Hematopoietic multipotent progenitor cell (in vitro differentiated cells): ENCODE measurements at regions not wholly inside any gene's neighbourhood (a gene's known extent, or its start where the extent isn't known, plus 50 kb on each side); places are given as distances from the start of the nearest gene placed in this dataset.
"Not testable (repeated sequence)": the region's sequence is repeated elsewhere in the genome, so short reads cannot be mapped to it uniquely, and the experiment has no call there.

Experiments used
- DNase-seq, 3 donors: peaks; one replicate each; pipeline ENCODE4 v3.0.0-alpha.2; 2011 to 2015; ENCODE audit warnings: low read depth in 2 of 3, low spot score in 2 of 3

DNA sequence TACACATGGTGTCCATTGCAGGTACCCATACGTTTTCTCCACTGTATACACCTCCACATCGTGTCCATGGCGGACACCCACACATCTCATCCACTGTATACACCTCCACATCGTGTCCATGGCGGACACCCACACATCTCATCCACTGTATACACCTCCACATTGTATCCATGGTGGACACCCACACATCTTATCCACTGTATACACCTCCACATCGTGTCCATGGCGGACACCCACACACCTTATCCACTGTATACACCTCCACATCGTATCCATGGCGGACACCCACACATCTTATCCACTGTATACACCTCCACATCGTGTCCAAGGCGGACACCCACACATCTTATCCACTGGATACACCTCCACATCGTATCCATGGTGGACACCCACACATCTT, 50.4 kb upstream of the TTC34 start:
- not testable (repeated sequence) for DNase-seq

DNA sequence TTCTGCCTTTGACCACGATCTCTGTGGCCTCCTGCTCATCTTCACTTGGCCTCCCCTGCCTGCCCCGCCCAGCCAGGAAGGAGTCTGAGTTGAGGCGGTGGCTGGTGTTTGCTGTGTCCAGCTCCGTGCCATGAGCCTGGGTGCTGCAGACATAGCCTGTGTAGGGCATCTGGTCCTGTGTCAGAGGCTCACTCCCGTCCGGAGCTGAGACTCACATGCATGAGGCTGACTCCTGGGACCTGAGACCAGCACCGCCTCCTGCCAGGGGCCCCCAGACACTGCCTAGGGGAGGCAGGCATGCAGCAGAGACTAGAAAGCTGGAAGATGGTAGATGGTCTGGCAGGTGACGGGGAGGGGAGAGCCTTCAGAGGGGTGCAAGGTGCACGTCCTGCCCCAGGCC, 52.2 kb upstream of the TTC34 start:
- no peak for DNase-seq

DNA sequence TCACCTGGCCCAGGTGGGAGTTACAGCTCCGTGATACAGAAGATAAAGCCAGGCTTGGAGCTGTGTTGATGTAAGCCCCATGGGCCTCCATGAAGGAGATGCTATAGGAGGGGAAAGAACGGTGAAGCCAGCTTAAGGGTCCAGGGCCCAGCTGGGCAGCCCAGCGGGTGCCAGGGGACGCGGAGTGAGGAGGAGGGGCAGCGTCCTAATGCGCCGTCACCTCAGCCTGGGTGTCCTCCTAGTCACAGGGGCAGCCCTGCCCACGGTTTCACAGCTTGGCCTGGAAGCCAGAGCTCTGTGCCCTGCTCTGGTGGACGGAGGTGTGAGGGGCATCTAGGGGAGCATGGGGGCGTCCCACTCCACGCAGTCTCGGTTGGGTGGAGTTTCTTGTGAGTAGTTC, 52.7 kb upstream of the TTC34 start:
- no peak for DNase-seq

DNA sequence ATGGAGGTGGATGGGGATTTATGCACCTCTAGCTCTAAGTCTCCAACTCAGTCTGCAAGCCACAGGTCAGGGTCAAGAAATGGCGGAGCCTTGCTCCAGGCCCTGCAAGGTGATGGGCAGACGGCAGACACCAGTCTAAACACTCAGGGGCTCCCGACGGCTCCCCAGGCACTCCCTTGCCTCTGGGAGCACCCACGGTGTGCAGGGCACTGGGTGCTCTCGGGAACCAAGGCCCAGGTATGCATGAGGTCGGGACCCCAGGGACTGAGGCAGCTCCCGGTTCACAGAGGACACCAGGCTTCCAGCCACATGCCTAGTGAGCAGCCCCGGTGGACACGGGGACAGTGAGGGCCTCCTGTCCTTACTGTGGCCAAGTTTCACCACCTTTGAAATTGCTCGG, 53.1 kb upstream of the TTC34 start:
- no peak for DNase-seq

DNA sequence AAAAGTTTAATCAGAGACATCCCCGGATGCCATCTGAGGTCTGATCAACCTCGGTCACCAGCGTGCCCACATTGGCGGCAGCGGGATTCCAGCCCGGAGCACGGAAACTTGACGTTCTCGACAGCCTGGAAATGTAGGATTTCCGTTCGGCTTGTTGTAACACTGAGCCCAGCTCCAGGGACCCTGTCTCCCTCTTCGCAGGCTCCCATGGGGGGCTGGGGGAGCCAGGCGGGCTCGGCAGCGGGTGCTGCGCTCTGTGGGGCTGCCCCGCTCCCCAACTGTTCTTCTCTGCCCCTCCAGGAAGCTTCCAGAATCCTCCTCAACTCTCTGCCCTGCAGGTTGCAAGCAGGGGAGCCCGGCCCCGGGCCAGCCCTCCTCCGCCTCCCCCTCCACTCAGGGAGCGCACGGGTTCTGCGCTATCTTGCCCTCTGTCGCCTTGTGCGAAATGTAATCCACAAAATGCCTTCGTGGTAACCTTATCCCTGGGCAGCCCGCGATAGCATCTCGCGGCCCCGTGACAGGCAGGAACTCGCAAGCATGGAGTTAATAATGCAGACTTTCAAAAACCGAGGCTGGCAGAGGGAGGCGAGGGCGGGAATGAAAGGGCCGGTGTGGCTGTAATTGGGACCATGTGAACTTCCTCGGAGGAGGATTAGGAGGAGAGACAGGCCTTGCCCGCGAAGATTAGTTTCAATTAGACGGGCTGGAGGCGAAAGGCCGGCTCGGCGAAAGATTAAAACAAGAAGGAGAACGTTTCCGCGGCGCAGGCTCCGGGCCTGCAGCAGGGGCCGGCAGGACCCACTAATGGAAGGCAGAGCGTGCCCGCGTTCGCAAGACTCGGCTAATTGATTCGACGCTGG, 53.9 kb upstream of the TTC34 start:
- no peak for DNase-seq

DNA sequence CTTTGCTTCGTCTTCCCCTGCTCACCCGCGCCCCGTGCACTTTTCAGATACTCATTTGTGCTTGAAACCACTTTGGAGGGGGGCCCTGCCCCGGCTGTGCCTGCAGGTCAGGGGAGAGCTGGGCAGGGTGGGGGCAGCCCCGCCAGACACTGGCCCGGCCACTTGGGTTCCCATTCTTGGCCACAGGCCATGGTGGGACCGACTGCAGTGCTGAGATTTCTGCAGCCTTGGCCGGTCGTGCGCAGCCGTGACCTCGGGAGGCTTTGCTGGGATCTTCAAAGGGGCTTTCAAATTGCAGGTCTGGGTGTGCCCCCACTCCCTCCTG, 54.5 kb upstream of the TTC34 start:
- no peak for DNase-seq

DNA sequence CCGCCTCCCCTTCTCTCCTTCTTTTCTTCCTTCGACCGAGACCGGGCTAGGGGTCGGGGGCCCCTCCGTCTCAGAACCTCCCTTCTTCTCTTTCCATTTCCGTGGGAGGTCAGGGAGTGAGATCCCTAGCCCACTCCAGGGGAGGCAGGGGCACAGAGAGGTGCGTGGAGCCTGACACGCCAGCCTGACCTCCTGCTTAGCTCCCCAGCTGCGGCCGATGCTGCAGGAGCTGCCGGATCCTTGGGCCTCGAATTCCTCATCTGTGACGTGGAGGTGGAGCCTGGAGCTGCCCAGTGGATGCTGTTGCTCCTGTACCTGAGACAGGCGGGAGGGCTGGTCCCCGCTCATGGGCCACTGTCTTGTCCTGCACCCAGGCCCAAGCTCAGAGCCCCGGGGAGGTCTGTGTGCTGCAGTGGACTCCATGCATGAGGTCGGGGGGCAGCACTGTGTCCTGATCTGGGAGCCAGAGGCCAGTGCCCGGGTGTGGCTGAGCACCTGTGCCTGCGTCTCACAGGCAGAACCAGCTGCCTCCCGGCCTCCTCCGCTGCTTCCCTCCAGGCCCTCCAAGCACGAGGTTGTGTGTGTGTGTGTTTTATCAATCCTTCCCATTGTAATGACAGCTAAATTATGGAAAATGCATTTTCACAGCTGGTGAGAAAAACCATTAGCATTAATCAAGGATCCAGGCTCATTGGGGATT, 55.3 kb upstream of the TTC34 start:
- no peak for DNase-seq

DNA sequence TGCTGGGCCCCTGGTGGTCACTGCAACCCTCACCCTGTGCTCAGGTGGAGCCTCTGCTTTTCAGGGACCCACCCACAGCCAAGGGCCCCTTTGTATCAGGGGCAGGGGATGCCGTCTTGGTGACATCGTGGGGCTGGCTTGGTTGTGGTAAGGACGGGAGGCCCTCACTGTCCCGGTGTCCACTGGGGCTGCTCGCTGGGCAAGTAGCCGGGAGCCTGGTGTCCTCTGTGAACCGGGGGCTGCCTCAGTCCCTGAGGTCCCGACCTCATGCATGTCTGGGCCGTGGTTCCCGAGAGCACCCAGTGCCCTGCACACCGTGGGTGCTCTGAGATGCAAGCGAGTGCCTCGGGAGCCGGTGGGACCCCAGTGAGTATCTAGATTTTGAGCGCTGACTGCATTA, 56.0 kb upstream of the TTC34 start:
- no peak for DNase-seq

DNA sequence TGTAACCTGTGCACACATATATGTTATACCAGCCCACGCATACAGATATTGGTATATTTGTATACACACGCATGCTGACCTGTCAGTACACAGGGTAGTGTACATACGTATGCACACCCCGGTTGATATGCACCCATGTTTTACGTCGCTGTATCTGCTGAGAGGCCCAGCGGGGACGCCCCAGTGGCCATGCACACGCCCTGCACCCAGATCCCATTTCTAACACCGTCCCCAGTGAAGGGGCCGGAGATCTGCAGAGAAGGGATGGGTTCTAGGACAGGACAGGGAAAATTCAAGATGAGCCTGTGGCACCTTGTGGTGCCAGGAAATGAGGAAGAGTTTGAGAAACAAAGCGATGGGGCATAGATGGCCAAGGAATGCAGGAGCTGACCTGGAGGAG, 57.2 kb upstream of the TTC34 start:
- no peak for DNase-seq

DNA sequence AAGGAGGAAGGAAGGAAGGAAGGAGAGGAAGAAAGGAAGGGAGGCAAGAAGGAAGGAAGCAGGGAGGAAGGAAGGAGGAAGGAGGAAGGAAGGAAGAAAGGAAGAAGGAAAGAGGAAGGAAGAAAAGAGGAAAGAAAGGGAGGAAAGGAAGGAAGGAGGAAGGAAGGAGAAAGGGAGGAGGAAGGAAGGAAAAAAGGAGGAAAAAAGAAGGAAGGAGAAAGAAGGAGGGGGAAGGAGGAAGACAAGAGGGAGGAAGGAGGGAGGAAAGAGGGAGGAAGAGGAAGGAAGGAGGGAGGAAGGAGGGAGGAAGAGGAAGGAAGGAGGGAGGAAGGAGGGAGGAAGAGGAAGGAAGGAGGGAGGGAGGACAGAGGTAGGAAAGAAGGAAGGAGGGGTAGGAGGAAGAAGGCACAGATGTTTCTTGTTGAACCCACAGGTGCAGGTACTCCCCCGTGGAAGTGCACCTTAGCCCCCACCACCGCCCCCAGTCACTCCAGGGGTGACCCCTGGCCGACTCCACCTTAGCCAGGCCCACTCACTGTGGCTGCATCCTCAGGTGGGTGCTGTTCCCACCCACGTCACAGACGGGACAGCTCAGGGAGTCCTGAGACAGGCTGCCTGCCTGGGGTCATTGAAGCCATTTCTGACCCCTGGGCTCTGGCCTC, 57.9 kb upstream of the TTC34 start:
- no peak for DNase-seq

DNA sequence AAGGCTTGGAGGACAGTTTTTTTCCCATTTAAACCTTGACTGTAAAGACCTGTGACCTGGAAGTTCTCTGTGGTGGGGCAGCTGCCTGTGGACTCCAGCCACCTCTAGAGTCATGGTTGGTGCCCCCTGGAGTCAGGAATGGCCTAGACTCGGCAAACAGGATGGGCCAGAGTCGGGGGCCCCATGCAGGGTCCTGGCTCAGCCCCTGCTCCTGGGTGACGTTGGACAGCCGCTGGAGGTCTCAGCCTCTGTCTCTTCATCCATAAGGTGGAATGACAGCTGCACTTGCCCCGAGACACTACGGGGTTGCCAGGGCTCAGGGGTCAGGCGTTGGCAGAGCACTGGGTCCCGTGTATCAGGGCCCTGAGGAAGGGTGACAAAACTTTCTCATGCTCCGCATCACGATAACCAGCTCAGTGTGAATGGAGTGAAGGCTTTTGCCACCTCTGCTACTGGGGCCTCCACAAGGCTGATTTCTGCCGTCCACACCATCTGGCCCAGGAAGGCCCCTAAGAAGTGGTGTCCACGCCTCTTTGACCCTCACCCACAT, 58.5 kb upstream of the TTC34 start:
- DNase-seq, result no peak

DNA sequence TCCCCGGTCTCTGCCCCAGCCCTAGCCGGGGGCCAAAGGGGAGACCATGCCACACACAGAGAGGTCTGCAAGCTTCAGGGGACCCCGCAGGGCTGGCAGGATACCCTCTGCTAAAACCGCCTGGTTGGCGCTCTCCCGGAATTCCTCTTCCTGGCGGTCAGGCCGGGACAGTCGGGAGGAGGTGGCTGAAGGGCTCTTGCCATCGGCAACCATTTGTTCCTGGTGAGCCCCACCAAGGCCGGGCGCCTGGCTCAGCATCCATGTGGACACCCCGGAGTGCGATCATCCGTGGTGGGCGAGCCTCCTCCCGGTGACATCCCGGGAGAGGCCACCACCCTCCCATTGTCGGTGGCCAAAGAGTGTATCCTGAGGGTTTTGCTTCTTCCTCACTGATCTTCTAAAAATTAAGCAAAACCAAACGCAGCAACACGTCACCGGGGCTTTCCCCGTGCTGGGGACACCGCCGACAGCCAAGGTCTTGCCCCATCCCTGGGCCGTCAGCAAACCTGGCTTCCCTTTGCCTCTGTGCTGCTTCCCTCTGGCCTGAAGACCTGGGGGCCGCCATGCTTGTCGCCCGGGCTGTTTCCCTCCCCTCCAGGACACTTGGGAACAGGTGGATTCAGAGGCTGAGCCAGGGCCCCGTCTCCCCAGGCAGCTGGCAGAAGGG, 59.1 kb upstream of the TTC34 start:
- no peak for DNase-seq

DNA sequence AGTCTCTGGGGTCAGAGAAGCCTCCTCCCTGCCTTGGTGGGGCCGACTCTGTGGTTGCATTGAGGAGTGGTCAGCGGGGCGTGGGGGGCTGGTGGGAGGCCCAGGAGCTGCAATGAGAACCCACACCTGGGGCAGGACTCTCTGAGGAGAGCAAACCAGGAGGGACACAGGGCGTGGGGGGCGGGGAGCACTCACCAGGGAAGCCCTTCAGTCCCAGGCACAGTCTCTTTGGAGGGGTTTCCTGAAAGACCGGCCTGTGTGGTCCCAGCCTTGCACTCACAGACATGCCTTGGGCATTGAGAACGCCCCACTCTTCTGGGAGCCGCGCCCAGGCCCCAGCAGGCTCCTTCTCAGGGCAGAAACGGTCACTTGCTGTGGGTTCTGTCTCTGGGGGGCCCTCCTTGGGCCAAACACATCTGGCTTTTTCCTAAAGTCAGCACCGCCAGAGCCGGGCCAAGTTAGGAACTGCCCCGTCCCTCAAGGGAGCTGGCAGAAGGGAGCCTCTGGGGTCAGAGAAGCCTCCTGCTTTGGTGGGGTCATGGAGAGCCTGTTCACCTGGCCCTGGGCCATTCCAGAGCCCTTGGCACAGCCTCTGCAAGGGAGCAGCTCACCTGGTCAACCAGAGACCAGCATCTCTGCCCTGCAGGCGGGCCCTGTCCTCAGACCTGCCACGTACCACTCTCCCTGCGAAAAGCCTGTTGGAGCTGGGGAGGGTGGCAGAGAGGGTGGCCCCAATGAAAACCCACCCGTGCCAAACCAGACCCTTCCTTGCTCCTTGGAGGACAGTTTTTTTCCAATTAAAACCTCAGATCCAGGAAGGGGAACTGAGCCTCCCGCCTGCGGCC, 59.9 kb upstream of the TTC34 start:
- DNase-seq, result no peak

DNA sequence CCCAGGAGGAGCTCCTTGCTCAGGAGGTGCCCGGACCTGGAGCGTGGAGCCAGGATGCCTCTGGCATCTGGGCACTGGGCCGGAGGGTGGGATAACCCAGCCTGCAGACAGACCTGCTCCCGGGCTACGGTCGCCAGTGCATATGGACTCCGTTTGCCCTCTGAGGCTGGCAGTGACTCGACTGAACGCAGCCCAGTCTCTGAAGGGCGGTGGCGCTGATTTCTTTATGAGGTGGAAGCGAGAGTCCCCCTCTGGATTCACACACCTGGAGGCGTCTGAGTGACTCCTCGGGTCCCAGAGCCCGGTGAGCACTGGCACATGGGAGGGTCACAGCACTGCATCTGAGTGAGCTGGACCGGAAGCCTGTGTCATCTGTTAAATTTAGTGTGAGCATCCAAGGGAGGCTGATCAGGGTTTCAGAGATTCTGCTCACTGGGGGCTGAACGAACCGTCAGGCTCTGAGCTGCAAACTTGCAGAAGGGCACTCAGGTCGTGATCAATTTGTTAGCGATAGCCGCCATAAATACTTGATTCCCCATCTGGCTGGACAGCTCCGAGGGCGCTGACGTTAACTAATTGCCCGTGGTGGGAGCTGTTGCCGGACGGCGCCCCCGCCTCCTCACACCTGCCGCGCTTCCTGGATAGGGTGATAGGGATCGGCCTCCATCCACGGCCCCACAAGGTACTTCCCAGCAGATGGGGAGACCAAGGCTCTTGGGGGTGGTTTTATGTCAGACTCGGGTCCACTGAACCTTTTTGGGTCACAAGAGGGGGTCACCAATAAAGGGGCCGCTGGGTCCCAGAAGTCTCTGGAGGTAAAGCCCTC, 60.7 kb upstream of the TTC34 start:
- no peak for DNase-seq

DNA sequence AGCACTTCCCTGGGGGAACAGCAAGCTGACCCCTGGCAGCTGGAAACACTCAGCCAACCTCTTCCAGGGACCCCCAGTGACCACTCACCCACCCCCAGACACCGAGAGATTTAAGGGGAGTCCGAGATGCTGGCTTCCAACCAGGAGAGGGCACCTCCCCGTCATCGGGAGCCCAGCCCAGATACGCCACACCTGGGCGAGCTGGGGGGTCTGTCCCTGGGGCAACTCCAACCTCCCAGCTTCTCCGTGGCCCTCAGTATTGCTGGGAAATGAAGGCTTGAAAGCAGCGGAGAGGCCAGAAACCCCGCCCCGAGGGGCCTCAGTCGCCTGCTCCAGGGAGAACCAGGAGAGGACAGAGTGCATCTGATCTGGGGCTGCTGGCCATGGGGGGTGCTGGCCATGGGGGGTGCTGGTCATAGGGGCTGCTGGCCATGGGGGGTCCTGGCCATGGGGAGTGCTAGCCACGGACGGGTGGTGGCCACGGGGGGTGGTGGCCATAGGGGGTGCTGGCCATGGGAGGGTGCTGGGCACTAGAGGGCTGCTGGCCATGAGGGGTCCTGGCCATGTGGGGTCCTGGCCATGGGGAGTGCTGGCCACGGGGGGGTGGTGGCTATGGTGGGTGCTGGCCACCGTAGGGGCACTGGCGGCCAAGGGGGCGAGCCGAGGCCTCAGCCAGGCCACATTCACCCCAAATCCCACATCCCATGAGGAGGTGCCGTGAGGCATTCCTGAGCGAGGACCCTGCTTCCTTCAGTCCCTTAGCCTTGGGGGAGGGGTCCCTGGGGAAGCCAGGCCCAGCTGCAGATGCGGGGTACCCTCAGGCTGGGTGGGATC, 61.5 kb upstream of the TTC34 start:
- DNase-seq, result no peak

DNA sequence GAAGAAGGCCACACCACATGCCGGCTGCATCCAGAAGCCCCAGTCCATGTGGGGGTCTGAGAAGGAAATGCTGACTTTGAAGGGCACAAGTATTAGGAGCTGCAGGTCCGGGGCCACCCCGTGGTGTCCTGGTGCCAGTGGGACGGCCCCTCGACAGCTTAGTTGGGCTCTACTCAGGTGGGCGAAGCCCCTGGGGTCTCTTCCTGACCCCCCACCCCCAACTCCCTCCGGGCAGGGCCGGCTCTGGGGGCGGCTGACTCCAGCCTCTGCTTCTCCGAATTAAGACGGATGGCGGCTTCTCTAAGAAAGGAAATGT, 62.1 kb upstream of the TTC34 start:
- no peak for DNase-seq

DNA sequence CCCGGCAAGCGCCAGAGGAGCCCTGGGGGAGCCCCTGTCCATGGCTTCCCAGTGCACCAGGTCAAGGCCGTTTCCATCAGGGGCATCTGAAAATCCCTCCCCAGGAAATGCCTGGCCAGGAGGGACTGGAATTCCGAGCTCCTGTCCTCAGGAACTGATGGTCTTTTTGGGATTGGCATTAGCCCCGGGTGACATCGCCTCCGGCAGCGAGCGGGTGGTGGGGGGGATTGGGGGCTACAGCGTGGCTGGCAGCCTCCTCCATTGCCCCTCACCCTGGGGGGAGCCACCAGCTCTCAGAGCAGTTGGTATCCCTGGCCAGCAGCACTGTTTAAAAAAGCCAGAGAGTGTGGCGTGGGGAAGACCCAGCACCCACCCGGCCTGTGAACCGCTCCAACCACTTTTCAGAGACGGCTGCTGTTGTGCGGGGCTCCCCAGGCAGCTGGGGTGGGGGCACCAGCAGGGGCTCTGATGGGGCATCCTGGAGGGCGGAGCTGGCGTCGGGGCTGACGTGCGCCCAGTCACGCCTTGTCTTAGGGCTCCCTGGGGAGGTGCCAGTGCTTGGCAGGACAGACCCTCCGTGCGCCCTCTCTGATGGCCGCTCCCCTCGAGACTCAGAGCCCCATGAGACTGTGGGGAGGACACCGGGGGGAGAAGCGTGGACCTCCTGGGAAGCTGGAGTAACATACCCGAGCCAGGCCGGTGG, 62.9 kb upstream of the TTC34 start:
- no peak for DNase-seq

DNA sequence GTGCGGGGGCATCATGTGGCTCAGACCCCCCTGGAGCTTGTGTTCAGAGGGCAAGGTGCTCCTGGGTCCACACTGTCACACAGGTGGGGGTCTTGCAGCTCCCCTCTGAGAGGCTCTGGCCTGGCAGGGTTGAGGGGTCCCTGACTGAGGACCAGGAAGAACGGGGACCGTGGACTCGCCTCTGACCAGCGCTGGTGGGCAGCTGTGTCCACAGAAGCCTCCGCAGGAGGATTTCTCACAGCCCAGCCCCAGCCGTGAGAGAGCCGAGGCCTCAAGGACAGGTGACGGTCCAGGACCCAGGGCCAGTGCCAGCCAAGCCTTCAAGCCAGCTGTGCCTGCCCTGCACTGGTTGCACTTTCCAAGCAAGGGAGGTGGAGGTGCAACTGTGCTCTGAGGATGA, 63.5 kb upstream of the TTC34 start:
- no peak for DNase-seq
